Esophagus muscularis mucosa (tissue), 4 donors: ENCODE measurements at regions not wholly inside any gene's neighbourhood (a gene's known extent, or its start where the extent isn't known, plus 50 kb on each side); places are given as distances from the start of the nearest gene placed in this dataset.

Experiments used
- DNase-seq: peaks from one replicate; pipeline ENCODE4 v3.0.0-alpha.2; 2017; ENCODE audit errors: extremely low spot score
- H3K27ac ChIP-seq, 4 donors: fragments of 200-600 bp; sonication (generic); replicated peaks in 1 of 4; 1 replicate in 3 of 4; 2 replicates in 1 of 4; pipeline ENCODE4 v1.5.1; 2016 to 2019; ENCODE audit warnings: mild to moderate bottlenecking in 1 of 4
- H3K27me3 ChIP-seq, 4 donors: fragments of 200-600 bp; sonication (generic); one replicate each; pipeline versions ENCODE4 v1.5.1 to v1.6.0; 2016 to 2019
- H3K36me3 ChIP-seq, 4 donors: fragments of 200-600 bp; sonication (generic); one replicate each; pipeline ENCODE4 v1.5.1; 2016 to 2019
- H3K4me1 ChIP-seq, 4 donors: fragments of 200-600 bp; sonication (generic); one replicate each; pipeline ENCODE4 v1.5.1; 2016 to 2019
- H3K4me3 ChIP-seq, 4 donors: fragments of 200-600 bp; sonication (generic); 1 replicate in 2 of 4; 2 replicates in 2 of 4; pipeline ENCODE4 v1.5.1; 2016 to 2019; ENCODE audit warnings: mild to moderate bottlenecking in 4 of 4, moderate library complexity in 1 of 4
- H3K9me3 ChIP-seq, 4 donors: fragments of 200-600 bp; sonication (generic); 1 replicate in 3 of 4; 2 replicates in 1 of 4; pipeline ENCODE4 v1.5.1; 2016 to 2019
- EP300 ChIP-seq: sonication (generic); formaldehyde crosslinking; IDR thresholded peaks from one replicate; pipeline ENCODE4 v1.6.1; 2017; ENCODE audit warnings: antibody characterized with exemption
- POLR2A ChIP-seq: fragments of 450-650 bp; IDR thresholded peaks from one replicate; pipeline ENCODE4 v1.6.1; 2017; ENCODE audit warnings: antibody characterized with exemption, moderate library complexity, mild to moderate bottlenecking, low read depth
- POLR2AphosphoS5 ChIP-seq, 2 donors: sonication (generic); formaldehyde crosslinking; IDR thresholded peaks; one replicate each; pipeline ENCODE4 v1.6.1; 2017; ENCODE audit warnings: antibody characterized with exemption in 2 of 2
- WGBS: methylation state at CpG from one replicate; pipeline ENCODE4 v1.1.5; 2018; 5-methylcytosine and 5-hydroxymethylcytosine counted together
- intact Hi-C: fragments of 100-400 bp; cut with DNase I; formaldehyde crosslinking; loops from one replicate; pipeline ENCODE4 v1.15.1; 2023
- TF ChIP-seq, protein P1 (sequence below), 3 experiments: fragments of 200-600 bp in 2 of 3; fragments of 450-650 bp in 1 of 3; sonication (generic) in 2 of 3; IDR thresholded peaks; one replicate each; pipeline ENCODE4 v1.5.1; 2017 to 2019; ENCODE audit warnings: antibody characterized with exemption in 3 of 3, mild to moderate bottlenecking in 2 of 3, moderate library complexity in 1 of 3

DNA sequence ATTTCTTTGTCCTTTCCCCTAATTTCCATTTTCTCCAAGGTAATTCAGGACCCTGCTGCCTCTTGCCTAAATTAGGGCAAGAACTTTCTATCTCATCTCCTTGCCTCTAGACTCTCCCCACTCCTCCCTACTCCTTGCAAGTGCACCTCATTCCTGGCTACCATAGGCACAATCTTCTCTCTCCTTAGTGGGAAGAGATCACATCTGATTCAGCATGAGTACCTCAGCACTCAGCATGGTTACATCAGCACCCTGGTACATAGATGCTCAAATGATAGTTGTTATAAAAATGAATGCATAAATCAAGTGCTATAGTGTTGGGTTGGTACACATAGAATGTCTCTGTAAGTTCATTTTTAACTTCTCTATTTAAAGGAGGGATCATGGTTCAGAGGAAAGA is 313.4 kb upstream of the RASGRP1 start:
- Histone ChIP-seq H3K27me3 (no peaks in the 10 kb centered on the region), H3K36me3 (no peaks in the 10 kb centered on the region), H3K4me1 (peaks cover 0 to 58% (median 40%) of the 10 kb centered on the region in 4 donors), H3K27ac (no peak overlapping the region), H3K4me3 (no peak overlapping the region), H3K9me3 (no peaks in the 10 kb centered on the region)
- intact Hi-C loops: no loop called here
- no peak for DNase-seq
- TF ChIP-seq POLR2AphosphoS5 (IDR thresholded peaks at IDR 0.05) (no peak), EP300 (no peak), POLR2A (no peak)
- TF ChIP-seq, protein P1, sequence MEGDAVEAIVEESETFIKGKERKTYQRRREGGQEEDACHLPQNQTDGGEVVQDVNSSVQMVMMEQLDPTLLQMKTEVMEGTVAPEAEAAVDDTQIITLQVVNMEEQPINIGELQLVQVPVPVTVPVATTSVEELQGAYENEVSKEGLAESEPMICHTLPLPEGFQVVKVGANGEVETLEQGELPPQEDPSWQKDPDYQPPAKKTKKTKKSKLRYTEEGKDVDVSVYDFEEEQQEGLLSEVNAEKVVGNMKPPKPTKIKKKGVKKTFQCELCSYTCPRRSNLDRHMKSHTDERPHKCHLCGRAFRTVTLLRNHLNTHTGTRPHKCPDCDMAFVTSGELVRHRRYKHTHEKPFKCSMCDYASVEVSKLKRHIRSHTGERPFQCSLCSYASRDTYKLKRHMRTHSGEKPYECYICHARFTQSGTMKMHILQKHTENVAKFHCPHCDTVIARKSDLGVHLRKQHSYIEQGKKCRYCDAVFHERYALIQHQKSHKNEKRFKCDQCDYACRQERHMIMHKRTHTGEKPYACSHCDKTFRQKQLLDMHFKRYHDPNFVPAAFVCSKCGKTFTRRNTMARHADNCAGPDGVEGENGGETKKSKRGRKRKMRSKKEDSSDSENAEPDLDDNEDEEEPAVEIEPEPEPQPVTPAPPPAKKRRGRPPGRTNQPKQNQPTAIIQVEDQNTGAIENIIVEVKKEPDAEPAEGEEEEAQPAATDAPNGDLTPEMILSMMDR (IDR thresholded peaks at IDR 0.05): no peak

DNA sequence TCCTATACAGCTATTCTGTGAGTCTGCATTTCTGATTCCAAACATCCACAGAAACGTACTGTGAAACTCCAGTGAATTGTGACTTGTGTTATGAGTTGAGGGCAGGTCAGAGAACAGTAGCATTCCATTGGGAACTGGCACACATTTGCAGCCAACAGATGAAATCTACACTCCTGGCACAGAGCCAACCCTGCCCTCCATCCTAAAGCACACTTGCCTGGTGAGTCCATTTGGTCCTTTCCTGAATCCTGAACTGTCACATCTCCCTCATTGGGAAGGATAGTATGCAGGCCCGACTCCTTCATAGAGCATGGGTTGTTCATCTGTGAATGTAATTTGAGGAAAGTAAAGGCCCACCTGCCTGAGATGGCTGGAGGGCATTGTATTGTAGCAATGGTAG is 314.3 kb upstream of the RASGRP1 start:
- no peaks in the 10 kb centered on the region for H3K9me3 ChIP-seq
- TF ChIP-seq POLR2A: no peak
- no peak for TF ChIP-seq POLR2AphosphoS5 (IDR thresholded peaks at IDR 0.05)
- no peak for TF ChIP-seq EP300
- TF ChIP-seq, protein P1 (IDR thresholded peaks at IDR 0.05): no peak
- H3K36me3 ChIP-seq: no peaks in the 10 kb centered on the region
- H3K4me3 ChIP-seq: no peak overlapping the region
- 86% methylated on average over 2 of the region's 2 CpGs for WGBS
- peak overlapping the region in 1 of 4 donors; percentile 41 for H3K27ac ChIP-seq
- no peak for DNase-seq
- intact Hi-C loops: no loop called here
- H3K4me1 ChIP-seq: peaks cover 0 to 50% (median 39%) of the 10 kb centered on the region in 4 donors
- H3K27me3 ChIP-seq: no peaks in the 10 kb centered on the region

DNA sequence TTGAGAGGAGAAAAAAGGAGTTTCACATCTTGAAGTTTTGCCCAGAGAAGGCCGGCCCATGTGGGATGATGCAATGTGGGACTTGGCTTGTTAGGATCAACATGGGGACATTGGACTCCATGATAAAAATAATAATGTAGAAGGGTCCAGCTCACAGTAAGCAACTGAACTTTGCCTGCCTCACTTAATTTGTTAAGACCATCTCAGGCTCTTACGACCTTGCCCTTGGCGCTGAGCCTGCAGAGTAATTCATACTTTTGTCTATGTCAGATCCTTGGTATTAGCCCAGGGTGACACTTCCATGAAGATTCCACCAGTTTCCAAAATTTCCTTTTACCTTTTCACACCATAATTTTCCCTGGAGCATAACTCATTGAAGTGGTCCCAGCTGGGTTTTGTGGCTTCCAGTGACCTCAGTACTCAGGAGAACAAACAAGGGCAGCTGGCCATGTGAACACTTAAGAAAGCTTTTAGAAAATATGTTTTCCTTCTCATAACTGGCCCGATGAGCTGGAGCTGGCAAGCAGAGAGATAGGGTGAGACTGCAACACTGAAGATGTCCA is 315.4 kb upstream of the RASGRP1 start:
- WGBS: 92% methylated on average over 3 of the region's 4 CpGs
- H3K9me3 ChIP-seq: no peaks in the 10 kb centered on the region
- H3K36me3 ChIP-seq: no peaks in the 10 kb centered on the region
- H3K4me3 ChIP-seq: no peak overlapping the region
- intact Hi-C loops: loop anchor here (10.0 kb wide), 1 partner anchor 115 kb away; no protein-coding TSS in a partner anchor
- DNase-seq: no peak
- TF ChIP-seq POLR2AphosphoS5 (IDR thresholded peaks at IDR 0.05) (no peak), POLR2A (no peak), EP300 (no peak)
- TF ChIP-seq, protein P1 (IDR thresholded peaks at IDR 0.05): no peak
- no peaks in the 10 kb centered on the region for H3K27me3 ChIP-seq
- peak overlapping the region in 3 of 4 donors; percentile 7 to 44 (median 33) for H3K27ac ChIP-seq
- peaks cover 0 to 45% (median 34%) of the 10 kb centered on the region in 4 donors for H3K4me1 ChIP-seq

DNA sequence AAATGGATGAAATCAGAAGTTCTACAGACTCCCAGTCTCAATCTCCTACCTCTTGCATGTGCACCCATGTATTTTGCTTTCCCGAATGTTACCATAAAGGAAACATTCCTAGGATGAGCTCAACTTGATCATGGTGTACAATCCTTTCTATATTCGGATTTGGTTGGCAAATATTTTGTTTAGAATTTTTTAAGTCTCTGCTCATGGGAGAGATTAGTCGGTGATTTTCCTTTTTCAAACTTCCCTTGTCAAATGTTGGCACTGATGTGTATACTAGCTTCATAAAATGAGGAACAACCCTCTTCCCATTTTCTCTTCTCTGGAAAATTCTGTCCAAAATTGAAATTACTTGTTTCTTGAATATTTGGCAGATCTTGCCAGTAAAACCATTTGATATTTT is 317.6 kb upstream of the RASGRP1 start:
- Histone ChIP-seq H3K27ac (no peak overlapping the region), H3K4me1 (peaks cover 0 to 67% (median 52%) of the 10 kb centered on the region in 4 donors), H3K27me3 (no peaks in the 10 kb centered on the region), H3K4me3 (no peak overlapping the region), H3K36me3 (no peaks in the 10 kb centered on the region), H3K9me3 (no peaks in the 10 kb centered on the region)
- DNase-seq: no peak
- 22% methylated on average over 3 of the region's 3 CpGs for WGBS
- no peak for TF ChIP-seq POLR2AphosphoS5 (IDR thresholded peaks at IDR 0.05)
- no peak for TF ChIP-seq EP300
- TF ChIP-seq, protein P1 (IDR thresholded peaks at IDR 0.05): no peak
- no peak for TF ChIP-seq POLR2A
- intact Hi-C loops: loop anchor here (10.0 kb wide), 1 partner anchor 113 kb away; no protein-coding TSS in a partner anchor

DNA sequence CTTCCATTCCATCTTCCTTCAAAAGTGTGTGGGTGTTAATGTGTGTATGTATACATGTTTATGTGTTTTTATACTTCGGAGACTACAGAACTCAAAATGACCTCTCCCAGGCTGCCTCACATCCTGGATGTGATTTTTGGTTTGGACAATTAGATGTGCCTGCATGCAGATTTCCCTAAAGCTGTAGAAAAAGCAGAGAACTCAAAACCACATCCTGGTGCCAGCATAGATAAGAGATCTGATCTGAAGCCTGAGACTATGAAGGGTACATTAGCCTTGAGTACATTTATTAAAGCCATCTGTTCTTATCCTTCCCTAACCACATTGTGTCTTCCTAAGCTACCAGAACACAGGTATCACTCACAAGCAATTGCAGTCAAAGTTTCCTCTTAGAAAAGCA is 319.4 kb upstream of the RASGRP1 start:
- WGBS: 79% methylated on average over 1 of the region's 1 CpG
- Histone ChIP-seq H3K27ac (no peak overlapping the region), H3K4me1 (peaks cover 0 to 64% (median 56%) of the 10 kb centered on the region in 4 donors), H3K36me3 (no peaks in the 10 kb centered on the region), H3K9me3 (no peaks in the 10 kb centered on the region), H3K27me3 (no peaks in the 10 kb centered on the region), H3K4me3 (no peak overlapping the region)
- intact Hi-C loops: loop anchor here (10.0 kb wide), 1 partner anchor 111 kb away; no protein-coding TSS in a partner anchor
- no peak for DNase-seq
- TF ChIP-seq POLR2AphosphoS5 (IDR thresholded peaks at IDR 0.05): no peak
- TF ChIP-seq POLR2A: no peak
- TF ChIP-seq, protein P1 (IDR thresholded peaks at IDR 0.05): no peak
- TF ChIP-seq EP300: no peak
